ENCODE measurements at regions not wholly inside any gene's neighbourhood (a gene's known extent, or its start where the extent isn't known, plus 50 kb on each side); places are given as distances from the start of the nearest gene placed in this dataset.

GRCh38 chr3:191997579-191998268, 536.8 kb downstream of the PYDC2 start:
- Histone ChIP-seq H3K79me2 (ENCODE audit: control insufficient read depth, low read length) (no peaks in the 10 kb centered on the region), H3K27ac (ENCODE audit: low read depth, low read length) (no peak overlapping the region), H3F3A (ENCODE audit: control insufficient read depth, insufficient read depth) (no peaks in the 10 kb centered on the region), H3K9me2 (replicated peaks; ENCODE audit: control insufficient read depth, low read length) (no peaks in the 10 kb centered on the region), H3K9me3 (ENCODE audit: control insufficient read depth, insufficient read depth, low read length) (no peaks in the 10 kb centered on the region), H4K20me1 (ENCODE audit: control insufficient read depth, insufficient read depth, low read depth, low read length) (no peaks in the 10 kb centered on the region), H3K4me1 (ENCODE audit: control insufficient read depth, low read length) (no peaks in the 10 kb centered on the region), H3K36me3 (ENCODE audit: control insufficient read depth, low read length) (no peaks in the 10 kb centered on the region), H3K27me3 (ENCODE audit: control insufficient read depth, low read length) (no peaks in the 10 kb centered on the region), H3K4me2 (ENCODE audit: low read length) (no peak overlapping the region), H3K4me3 (ENCODE audit: low read length) (no peak overlapping the region)
- TF ChIP-seq CTCF (IDR thresholded peaks at IDR 0.05; ENCODE audit: low read depth, low read length, poor library complexity, severe bottlenecking) (no peak), EZH2phosphoT487 (IDR thresholded peaks at IDR 0.05; ENCODE audit: borderline replicate concordance, low read length) (no peak)

GRCh38 chr3:192001218-192001617, 540.3 kb downstream of the PYDC2 start:
- H3K4me1 ChIP-seq (ENCODE audit: control insufficient read depth, low read length) = no peaks in the 10 kb centered on the region
- H3K27me3 ChIP-seq (ENCODE audit: control insufficient read depth, low read length) = no peaks in the 10 kb centered on the region
- H3K9me3 ChIP-seq (ENCODE audit: control insufficient read depth, insufficient read depth, low read length) = no peaks in the 10 kb centered on the region
- H4K20me1 ChIP-seq (ENCODE audit: control insufficient read depth, insufficient read depth, low read depth, low read length) = no peaks in the 10 kb centered on the region
- H3K4me2 ChIP-seq (ENCODE audit: low read length) = no peak overlapping the region
- H3K9me2 ChIP-seq (replicated peaks; ENCODE audit: control insufficient read depth, low read length) = no peaks in the 10 kb centered on the region
- no peak overlapping the region for H3K4me3 ChIP-seq (ENCODE audit: low read length)
- H3K79me2 ChIP-seq (ENCODE audit: control insufficient read depth, low read length) = no peaks in the 10 kb centered on the region
- TF ChIP-seq CTCF (IDR thresholded peaks at IDR 0.05; ENCODE audit: low read depth, low read length, poor library complexity, severe bottlenecking) (no peak), EZH2phosphoT487 (IDR thresholded peaks at IDR 0.05; ENCODE audit: borderline replicate concordance, low read length) (no peak)
- no peaks in the 10 kb centered on the region for H3K36me3 ChIP-seq (ENCODE audit: control insufficient read depth, low read length)
- H3F3A ChIP-seq (ENCODE audit: control insufficient read depth, insufficient read depth) = no peaks in the 10 kb centered on the region
- H3K27ac ChIP-seq (ENCODE audit: low read depth, low read length) = no peak overlapping the region

GRCh38 chr3:192005989-192006388, 545.0 kb downstream of the PYDC2 start:
- Histone ChIP-seq H3K27me3 (ENCODE audit: control insufficient read depth, low read length) (no peaks in the 10 kb centered on the region), H3F3A (ENCODE audit: control insufficient read depth, insufficient read depth) (no peaks in the 10 kb centered on the region), H3K79me2 (ENCODE audit: control insufficient read depth, low read length) (no peaks in the 10 kb centered on the region), H3K4me3 (ENCODE audit: low read length) (no peak overlapping the region), H4K20me1 (ENCODE audit: control insufficient read depth, insufficient read depth, low read depth, low read length) (no peaks in the 10 kb centered on the region), H3K36me3 (ENCODE audit: control insufficient read depth, low read length) (no peaks in the 10 kb centered on the region), H3K4me2 (ENCODE audit: low read length) (no peak overlapping the region), H3K9me3 (ENCODE audit: control insufficient read depth, insufficient read depth, low read length) (no peaks in the 10 kb centered on the region), H3K4me1 (ENCODE audit: control insufficient read depth, low read length) (no peaks in the 10 kb centered on the region), H3K9me2 (replicated peaks; ENCODE audit: control insufficient read depth, low read length) (no peaks in the 10 kb centered on the region), H3K27ac (ENCODE audit: low read depth, low read length) (no peak overlapping the region)
- TF ChIP-seq EZH2phosphoT487 (IDR thresholded peaks at IDR 0.05; ENCODE audit: borderline replicate concordance, low read length) (no peak), CTCF (IDR thresholded peaks at IDR 0.05; ENCODE audit: low read depth, low read length, poor library complexity, severe bottlenecking) (no peak)

Data from DOHH2 (cell line).